Thyroid gland (tissue), 4 donors: ENCODE measurements at regions not wholly inside any gene's neighbourhood (a gene's known extent, or its start where the extent isn't known, plus 50 kb on each side); places are given as distances from the start of the nearest gene placed in this dataset.

Experiments used
- DNase-seq, 2 donors: peaks; one replicate each; pipeline ENCODE4 v3.0.0-alpha.2; 2019
- H3K27ac ChIP-seq, 3 donors: fragments of 200-600 bp; sonication (generic); 1 replicate in 2 of 3; 2 replicates in 1 of 3; pipeline ENCODE4 v1.5.1; 2016 to 2019; ENCODE audit warnings: mild to moderate bottlenecking in 1 of 3, moderate library complexity in 1 of 3
- H3K27me3 ChIP-seq: fragments of 200-600 bp; sonication (generic); one replicate; pipeline ENCODE4 v1.5.1; 2019
- H3K36me3 ChIP-seq, 2 donors: fragments of 200-600 bp; sonication (generic); one replicate each; pipeline ENCODE4 v1.5.1; 2016 to 2019
- H3K4me1 ChIP-seq, 2 donors: fragments of 200-600 bp; sonication (generic); one replicate each; pipeline ENCODE4 v1.5.1; 2017 to 2019
- H3K4me3 ChIP-seq, 3 donors: fragments of 200-600 bp; sonication (generic); replicated peaks in 1 of 3; 1 replicate in 2 of 3; 2 replicates in 1 of 3; pipeline ENCODE4 v1.5.1; 2016; ENCODE audit warnings: mild to moderate bottlenecking in 1 of 3
- H3K9me3 ChIP-seq: fragments of 200-600 bp; sonication (generic); one replicate; pipeline ENCODE4 v1.5.1; 2017
- CTCF ChIP-seq, 6 experiments: fragments of 200-600 bp in 3 of 6; fragments of 450-650 bp in 3 of 6; sonication (generic) in 3 of 6; IDR thresholded peaks; one replicate each; pipeline ENCODE4 v1.5.1; 2016 to 2019; ENCODE audit warnings: antibody characterized with exemption in 6 of 6, mild to moderate bottlenecking in 2 of 6, inconsistent platforms in 1 of 6, moderate library complexity in 1 of 6
- POLR2A ChIP-seq, 2 donors: fragments of 450-650 bp; IDR thresholded peaks; one replicate each; pipeline ENCODE4 v1.6.1; 2017; ENCODE audit warnings: antibody characterized with exemption in 2 of 2, mild to moderate bottlenecking in 2 of 2, moderate library complexity in 1 of 2
- WGBS, 2 donors: methylation state at CpG; one replicate each; pipeline ENCODE4 v1.1.5; 2017; 5-methylcytosine and 5-hydroxymethylcytosine counted together
- intact Hi-C: fragments of 100-400 bp; cut with DNase I; formaldehyde crosslinking; loops from one replicate; pipeline ENCODE4 v1.15.1; 2023

DNA sequence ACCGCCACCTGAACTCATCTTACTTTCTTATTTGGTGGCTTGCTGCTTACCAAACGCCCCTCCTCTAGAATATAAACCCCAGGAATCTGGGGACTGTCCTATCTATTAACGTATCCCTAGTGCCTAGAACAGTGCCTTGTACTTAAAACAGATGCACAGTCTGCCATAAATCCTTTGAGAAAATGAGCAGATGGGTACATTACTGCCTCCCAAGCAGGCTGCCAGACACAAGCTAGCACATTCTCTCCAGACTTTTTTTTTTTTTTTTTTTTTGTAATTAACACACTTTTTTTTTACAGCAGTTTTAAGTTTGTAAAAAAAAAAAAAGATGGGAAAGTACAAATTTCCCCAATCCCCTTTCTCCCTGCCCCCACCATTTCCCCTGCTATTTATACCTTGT is 57.3 kb upstream of the RPL38 start:
- intact Hi-C loops, result no loop called here
- H3K4me3 ChIP-seq, result no peak overlapping the region
- H3K9me3 ChIP-seq, result no peaks in the 10 kb centered on the region
- TF ChIP-seq CTCF (IDR thresholded peaks at IDR 0.05), result no peak
- TF ChIP-seq POLR2A (IDR thresholded peaks at IDR 0.05), result no peak
- no peak for DNase-seq
- WGBS, 2 donors, result 77 to 80% methylated on average over 3 of the region's 3 CpGs
- no peaks in the 10 kb centered on the region for H3K27me3 ChIP-seq
- no peaks in the 10 kb centered on the region for H3K36me3 ChIP-seq
- H3K4me1 ChIP-seq, result no peaks in the 10 kb centered on the region
- H3K27ac ChIP-seq, result no peak overlapping the region

DNA sequence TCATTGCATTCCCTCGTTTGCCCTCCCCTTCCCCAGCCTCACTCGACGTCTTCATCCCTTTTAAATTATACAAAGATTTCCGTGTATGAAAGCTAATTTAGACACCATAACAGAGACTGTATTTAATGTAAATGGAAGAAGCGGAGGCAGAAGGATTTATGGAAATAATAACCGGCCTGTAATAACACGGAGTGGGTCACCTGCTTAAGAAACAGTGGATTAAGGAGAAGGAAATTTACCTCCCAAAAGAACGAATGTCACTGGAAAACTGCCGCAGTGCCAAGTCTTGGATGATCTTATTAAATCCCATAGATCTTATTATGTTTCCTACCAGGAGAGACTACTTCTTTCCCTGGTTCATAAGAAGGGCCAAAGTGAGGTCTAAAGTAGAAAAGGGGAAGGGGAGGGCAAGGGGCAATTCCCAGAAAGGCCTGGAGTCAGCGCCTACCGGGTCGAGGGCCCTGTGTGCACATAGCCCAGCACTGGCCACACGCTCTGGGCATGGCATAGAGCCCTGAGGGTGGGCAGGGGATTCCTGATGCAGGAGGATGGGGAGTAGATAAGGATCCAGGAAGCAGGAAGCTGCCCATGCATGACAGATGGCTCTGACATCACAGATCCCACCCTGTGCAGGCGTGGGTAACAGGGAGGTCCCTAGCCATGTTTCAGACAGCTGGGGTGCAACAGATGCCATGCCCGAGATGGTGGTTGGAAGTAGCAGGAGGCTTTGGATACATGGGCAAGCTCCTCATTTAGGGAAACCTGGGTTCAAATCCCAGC is 56.2 kb upstream of the RPL38 start:
- no peak overlapping the region for H3K4me3 ChIP-seq
- H3K27me3 ChIP-seq, result no peaks in the 10 kb centered on the region
- intact Hi-C loops, result no loop called here
- DNase-seq, result no peak
- no peak overlapping the region for H3K27ac ChIP-seq
- H3K4me1 ChIP-seq, result no peaks in the 10 kb centered on the region
- no peaks in the 10 kb centered on the region for H3K36me3 ChIP-seq
- TF ChIP-seq CTCF (IDR thresholded peaks at IDR 0.05) (no peak), POLR2A (IDR thresholded peaks at IDR 0.05) (no peak)
- WGBS, 2 donors, result 77 to 87% methylated on average over 15 of the region's 15 CpGs
- no peaks in the 10 kb centered on the region for H3K9me3 ChIP-seq

GRCh38 chr17:74147966-74148365 is 55.5 kb upstream of the RPL38 start:
- TF ChIP-seq POLR2A (IDR thresholded peaks at IDR 0.05) (no peak), CTCF (IDR thresholded peaks at IDR 0.05) (no peak)
- Histone ChIP-seq H3K36me3 (no peaks in the 10 kb centered on the region), H3K4me3 (no peak overlapping the region), H3K4me1 (no peaks in the 10 kb centered on the region), H3K9me3 (no peaks in the 10 kb centered on the region), H3K27me3 (no peaks in the 10 kb centered on the region), H3K27ac (no peak overlapping the region)
- 69 to 76% methylated on average over 4 of the region's 4 CpGs for WGBS, 2 donors
- intact Hi-C loops, result no loop called here
- DNase-seq, result no peak

DNA sequence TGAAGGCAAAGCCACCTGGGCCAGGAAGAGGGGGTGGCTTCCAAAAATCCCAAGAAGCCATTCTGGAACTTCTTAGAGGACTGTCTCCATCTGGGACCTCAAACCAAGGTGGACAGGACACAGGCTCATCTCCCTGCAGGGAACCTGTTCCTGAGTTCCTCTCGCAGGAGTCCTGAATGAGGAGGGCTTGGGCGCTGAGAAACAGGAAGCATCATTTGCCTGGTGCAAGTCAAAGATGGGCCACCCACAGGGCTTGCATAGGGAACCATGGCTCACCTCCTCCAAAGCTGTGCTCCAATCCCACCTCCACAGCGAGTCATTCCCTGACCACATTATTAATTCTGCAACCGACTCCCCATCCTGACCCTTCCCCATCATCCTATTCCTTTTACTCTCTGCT is 55.0 kb upstream of the RPL38 start:
- H3K27ac ChIP-seq, result no peak overlapping the region
- WGBS, 2 donors, result 86 to 88% methylated on average over 4 of the region's 4 CpGs
- intact Hi-C loops, result no loop called here
- no peaks in the 10 kb centered on the region for H3K4me1 ChIP-seq
- no peak for DNase-seq
- TF ChIP-seq CTCF (IDR thresholded peaks at IDR 0.05), result no peak
- no peak for TF ChIP-seq POLR2A (IDR thresholded peaks at IDR 0.05)
- H3K36me3 ChIP-seq, result no peaks in the 10 kb centered on the region
- H3K9me3 ChIP-seq, result no peaks in the 10 kb centered on the region
- no peak overlapping the region for H3K4me3 ChIP-seq
- no peaks in the 10 kb centered on the region for H3K27me3 ChIP-seq

GRCh38 chr17:74148901-74149596 is 54.4 kb upstream of the RPL38 start:
- H3K4me3 ChIP-seq, result no peak overlapping the region
- no peak for DNase-seq
- no peaks in the 10 kb centered on the region for H3K36me3 ChIP-seq
- no peaks in the 10 kb centered on the region for H3K9me3 ChIP-seq
- TF ChIP-seq CTCF (IDR thresholded peaks at IDR 0.05) (no peak), POLR2A (IDR thresholded peaks at IDR 0.05) (no peak)
- H3K4me1 ChIP-seq, result no peaks in the 10 kb centered on the region
- H3K27ac ChIP-seq, result no peak overlapping the region
- intact Hi-C loops, result no loop called here
- WGBS, 2 donors, result 93 to 94% methylated on average over 7 of the region's 7 CpGs
- no peaks in the 10 kb centered on the region for H3K27me3 ChIP-seq
